K562 (cell line): ENCODE measurements at regions not wholly inside any gene's neighbourhood (a gene's known extent, or its start where the extent isn't known, plus 50 kb on each side); places are given as distances from the start of the nearest gene placed in this dataset.

ENCODE experiments used
- BRCA1 ChIP-seq, 2 experiments: fragments of 450-650 bp in 1 of 2; sonication (generic) in 1 of 2; formaldehyde crosslinking in 1 of 2; IDR thresholded peaks; 2 replicates each; pipeline versions ENCODE4 v1.5.0 to v1.6.1; 2017 to 2020; ENCODE audit warnings: mild to moderate bottlenecking in 1 of 2, missing genetic modification reagents in 1 of 2
- EGR1 ChIP-seq: fragments of 450-650 bp; conservative IDR thresholded peaks from 2 replicates; pipeline ENCODE4 v1.6.1; 2017; ENCODE audit warnings: mild to moderate bottlenecking
- JUN ChIP-seq, 2 experiments: sonication (generic) in 1 of 2; formaldehyde crosslinking in 1 of 2; IDR thresholded peaks; 2 replicates each; pipeline versions ENCODE4 v1.6.1 to v1.8.0; 2012 to 2022; ENCODE audit warnings: borderline replicate concordance in 2 of 2, mild to moderate bottlenecking in 2 of 2, improper control_type of control experiment in 1 of 2, low read depth in 1 of 2, low read length in 1 of 2, missing genetic modification reagents in 1 of 2
- MAZ ChIP-seq, 2 experiments: fragments of 450-650 bp in 1 of 2; sonication (generic) in 1 of 2; formaldehyde crosslinking; IDR thresholded peaks in 1 of 2; conservative IDR thresholded peaks in 1 of 2; 2 replicates each; pipeline versions ENCODE4 v1.4.0 to v1.5.0; 2020; ENCODE audit warnings: mild to moderate bottlenecking in 1 of 2, missing genetic modification reagents in 1 of 2
- POLR2AphosphoS2 ChIP-seq: IDR thresholded peaks from 2 replicates; pipeline ENCODE4 v1.6.1; 2012; ENCODE audit warnings: low read length, improper control_type of control experiment
- TEAD2 ChIP-seq: fragments of 450-650 bp; IDR thresholded peaks from 2 replicates; pipeline ENCODE4 v1.6.1; 2016; ENCODE audit warnings: missing genetic modification characterization, control low read depth, missing compliant biosample characterization
- ZNF384 ChIP-seq: IDR thresholded peaks from 2 replicates; pipeline ENCODE4 v1.6.1; 2012; ENCODE audit warnings: low read depth, low read length, improper control_type of control experiment
- TF ChIP-seq, protein P1 (sequence below): fragments of 450-650 bp; IDR thresholded peaks from one replicate; pipeline ENCODE4 v1.6.1; 2018; ENCODE audit warnings: mild to moderate bottlenecking, moderate library complexity; ENCODE audit not compliant: partially characterized antibody
- TF ChIP-seq, protein P2 (sequence below), 3 experiments: IDR thresholded peaks in 2 of 3; conservative IDR thresholded peaks in 1 of 3; 2 replicates each; pipeline ENCODE4 v1.5.1; 2011 to 2012; ENCODE audit warnings: low read length in 3 of 3, mild to moderate bottlenecking in 3 of 3, control low read depth in 2 of 3, improper control_type of control experiment in 1 of 3, inconsistent platforms in 1 of 3, low read depth in 1 of 3, mixed read lengths in 1 of 3, moderate library complexity in 1 of 3; ENCODE audit not compliant: insufficient read depth in 2 of 3

- TF ChIP-seq JUN (IDR thresholded peaks at IDR 0.05; ENCODE audit: borderline replicate concordance, low read depth, low read length) (no peak), JUN (CRISPR knock-in tag; IDR thresholded peaks at IDR 0.05; ENCODE audit: borderline replicate concordance) (no peak), EGR1 (no peak), POLR2AphosphoS2 (no peak), TEAD2 (no peak), ZNF384 (no peak), MAZ (CRISPR knock-in tag; conservative IDR thresholded peaks at IDR 0.05 in 1 of 2, IDR thresholded peaks at IDR 0.05 in 1 of 2) (no peak), BRCA1 (IDR thresholded peaks at IDR 0.05) (no peak), BRCA1 (CRISPR knock-in tag; IDR thresholded peaks at IDR 0.05) (no peak)
- TF ChIP-seq, protein P1, sequence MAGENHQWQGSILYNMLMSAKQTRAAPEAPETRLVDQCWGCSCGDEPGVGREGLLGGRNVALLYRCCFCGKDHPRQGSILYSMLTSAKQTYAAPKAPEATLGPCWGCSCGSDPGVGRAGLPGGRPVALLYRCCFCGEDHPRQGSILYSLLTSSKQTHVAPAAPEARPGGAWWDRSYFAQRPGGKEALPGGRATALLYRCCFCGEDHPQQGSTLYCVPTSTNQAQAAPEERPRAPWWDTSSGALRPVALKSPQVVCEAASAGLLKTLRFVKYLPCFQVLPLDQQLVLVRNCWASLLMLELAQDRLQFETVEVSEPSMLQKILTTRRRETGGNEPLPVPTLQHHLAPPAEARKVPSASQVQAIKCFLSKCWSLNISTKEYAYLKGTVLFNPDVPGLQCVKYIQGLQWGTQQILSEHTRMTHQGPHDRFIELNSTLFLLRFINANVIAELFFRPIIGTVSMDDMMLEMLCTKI: no peak
- TF ChIP-seq, protein P2, sequence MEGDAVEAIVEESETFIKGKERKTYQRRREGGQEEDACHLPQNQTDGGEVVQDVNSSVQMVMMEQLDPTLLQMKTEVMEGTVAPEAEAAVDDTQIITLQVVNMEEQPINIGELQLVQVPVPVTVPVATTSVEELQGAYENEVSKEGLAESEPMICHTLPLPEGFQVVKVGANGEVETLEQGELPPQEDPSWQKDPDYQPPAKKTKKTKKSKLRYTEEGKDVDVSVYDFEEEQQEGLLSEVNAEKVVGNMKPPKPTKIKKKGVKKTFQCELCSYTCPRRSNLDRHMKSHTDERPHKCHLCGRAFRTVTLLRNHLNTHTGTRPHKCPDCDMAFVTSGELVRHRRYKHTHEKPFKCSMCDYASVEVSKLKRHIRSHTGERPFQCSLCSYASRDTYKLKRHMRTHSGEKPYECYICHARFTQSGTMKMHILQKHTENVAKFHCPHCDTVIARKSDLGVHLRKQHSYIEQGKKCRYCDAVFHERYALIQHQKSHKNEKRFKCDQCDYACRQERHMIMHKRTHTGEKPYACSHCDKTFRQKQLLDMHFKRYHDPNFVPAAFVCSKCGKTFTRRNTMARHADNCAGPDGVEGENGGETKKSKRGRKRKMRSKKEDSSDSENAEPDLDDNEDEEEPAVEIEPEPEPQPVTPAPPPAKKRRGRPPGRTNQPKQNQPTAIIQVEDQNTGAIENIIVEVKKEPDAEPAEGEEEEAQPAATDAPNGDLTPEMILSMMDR (IDR thresholded peaks at IDR 0.05 in 2 of 3, conservative IDR thresholded peaks at IDR 0.05 in 1 of 3; ENCODE audit: insufficient read depth in 2 of 3, low read depth in 1 of 3, low read length in 3 of 3): no peak
These were observed 390.4 kb upstream of the ADGRL4 start for GRCh38 chr1:79396901-79397300.
